ENCODE measurements at regions not wholly inside any gene's neighbourhood (a gene's known extent, or its start where the extent isn't known, plus 50 kb on each side); places are given as distances from the start of the nearest gene placed in this dataset.
A peak's percentile ranks its signal among the peaks of the same experiment; 100 is the strongest.

DNA sequence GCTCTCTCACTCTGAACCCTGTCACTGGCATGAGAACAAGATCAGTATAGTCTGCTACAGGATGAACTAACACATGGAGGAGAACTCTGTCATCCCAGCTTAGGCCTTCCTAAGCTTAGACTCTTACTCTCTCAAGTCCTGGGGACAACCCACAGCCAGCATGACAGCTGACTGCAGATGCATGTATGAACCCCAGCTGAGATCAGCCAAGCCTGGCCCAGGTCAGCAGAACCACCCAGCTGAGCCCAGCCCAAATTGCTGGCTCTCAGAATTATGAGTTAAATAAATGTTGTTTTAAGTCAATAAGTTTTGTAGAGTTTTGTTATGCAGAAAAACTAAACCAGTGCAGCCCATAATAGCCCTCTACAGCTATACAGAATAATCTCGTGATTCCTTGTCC, 287.3 kb downstream of the TNS1 start:
- H3K27me3 ChIP-seq (ENCODE audit: low read length) = no peaks in the 10 kb centered on the region
- H2AFZ ChIP-seq (ENCODE audit: low read depth, low read length, severe bottlenecking) = no peak overlapping the region
- no peaks in the 10 kb centered on the region for H3K79me2 ChIP-seq (ENCODE audit: insufficient read depth, low read length)
- H4K20me1 ChIP-seq (ENCODE audit: low read depth, low read length) = no peaks in the 10 kb centered on the region
- H3K27ac ChIP-seq (ENCODE audit: low read depth, low read length) = no peak overlapping the region
- H3K9me3 ChIP-seq (ENCODE audit: insufficient read depth, low read length) = no peaks in the 10 kb centered on the region
- no peak for TF ChIP-seq EZH2phosphoT487 (conservative IDR thresholded peaks at IDR 0.05; ENCODE audit: low read length)
- TF ChIP-seq, protein P1, sequence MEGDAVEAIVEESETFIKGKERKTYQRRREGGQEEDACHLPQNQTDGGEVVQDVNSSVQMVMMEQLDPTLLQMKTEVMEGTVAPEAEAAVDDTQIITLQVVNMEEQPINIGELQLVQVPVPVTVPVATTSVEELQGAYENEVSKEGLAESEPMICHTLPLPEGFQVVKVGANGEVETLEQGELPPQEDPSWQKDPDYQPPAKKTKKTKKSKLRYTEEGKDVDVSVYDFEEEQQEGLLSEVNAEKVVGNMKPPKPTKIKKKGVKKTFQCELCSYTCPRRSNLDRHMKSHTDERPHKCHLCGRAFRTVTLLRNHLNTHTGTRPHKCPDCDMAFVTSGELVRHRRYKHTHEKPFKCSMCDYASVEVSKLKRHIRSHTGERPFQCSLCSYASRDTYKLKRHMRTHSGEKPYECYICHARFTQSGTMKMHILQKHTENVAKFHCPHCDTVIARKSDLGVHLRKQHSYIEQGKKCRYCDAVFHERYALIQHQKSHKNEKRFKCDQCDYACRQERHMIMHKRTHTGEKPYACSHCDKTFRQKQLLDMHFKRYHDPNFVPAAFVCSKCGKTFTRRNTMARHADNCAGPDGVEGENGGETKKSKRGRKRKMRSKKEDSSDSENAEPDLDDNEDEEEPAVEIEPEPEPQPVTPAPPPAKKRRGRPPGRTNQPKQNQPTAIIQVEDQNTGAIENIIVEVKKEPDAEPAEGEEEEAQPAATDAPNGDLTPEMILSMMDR (IDR thresholded peaks at IDR 0.05; ENCODE audit: insufficient read depth, low read length, poor library complexity, severe bottlenecking) = no peak
- H3K4me2 ChIP-seq (ENCODE audit: low read depth, low read length, poor library complexity, severe bottlenecking) = no peak overlapping the region
- no peaks in the 10 kb centered on the region for H3K36me3 ChIP-seq (ENCODE audit: low read length)
- H3K9ac ChIP-seq (ENCODE audit: low read length) = no peak overlapping the region
- H3K9me2 ChIP-seq (replicated peaks; ENCODE audit: insufficient read depth, low read length) = no peaks in the 10 kb centered on the region
- H3K4me3 ChIP-seq (ENCODE audit: insufficient read depth, low read length, poor library complexity, severe bottlenecking) = no peak overlapping the region
- no peaks in the 10 kb centered on the region for H3F3A ChIP-seq (ENCODE audit: insufficient read depth)

DNA sequence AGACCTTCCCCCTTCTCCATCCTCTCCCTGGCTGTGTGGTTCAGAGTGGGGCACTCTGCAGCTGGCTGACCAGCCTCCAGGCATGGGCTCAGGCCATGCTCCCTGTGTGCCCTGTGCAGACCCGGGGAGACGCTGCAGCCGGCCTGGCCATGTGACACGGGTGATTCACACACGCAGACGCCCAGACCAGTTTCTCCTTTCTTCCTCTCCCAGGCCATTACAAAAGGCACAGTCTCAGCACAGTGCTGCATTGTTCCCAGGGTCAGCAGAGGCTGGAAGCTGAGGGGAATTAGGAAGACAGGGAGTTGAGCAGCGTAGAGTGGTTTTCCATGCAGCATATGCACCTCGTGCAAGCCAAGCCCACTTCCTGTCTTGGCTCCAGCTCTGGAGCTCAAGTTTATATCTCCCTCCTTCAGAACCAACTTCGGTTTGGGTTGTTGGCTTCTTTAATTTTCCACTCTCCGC, 288.5 kb downstream of the TNS1 start:
- no peak overlapping the region for H3K4me2 ChIP-seq (ENCODE audit: low read depth, low read length, poor library complexity, severe bottlenecking)
- TF ChIP-seq, protein P1 (IDR thresholded peaks at IDR 0.05; ENCODE audit: insufficient read depth, low read length, poor library complexity, severe bottlenecking) = no peak
- TF ChIP-seq EZH2phosphoT487 (conservative IDR thresholded peaks at IDR 0.05; ENCODE audit: low read length) = no peak
- no peaks in the 10 kb centered on the region for H3F3A ChIP-seq (ENCODE audit: insufficient read depth)
- H3K36me3 ChIP-seq (ENCODE audit: low read length) = no peaks in the 10 kb centered on the region
- H3K9me2 ChIP-seq (replicated peaks; ENCODE audit: insufficient read depth, low read length) = no peaks in the 10 kb centered on the region
- no peaks in the 10 kb centered on the region for H4K20me1 ChIP-seq (ENCODE audit: low read depth, low read length)
- no peak overlapping the region for H3K27ac ChIP-seq (ENCODE audit: low read depth, low read length)
- H3K9ac ChIP-seq (ENCODE audit: low read length) = no peak overlapping the region
- H3K9me3 ChIP-seq (ENCODE audit: insufficient read depth, low read length) = no peaks in the 10 kb centered on the region
- no peaks in the 10 kb centered on the region for H3K27me3 ChIP-seq (ENCODE audit: low read length)
- no peak overlapping the region for H2AFZ ChIP-seq (ENCODE audit: low read depth, low read length, severe bottlenecking)
- no peak overlapping the region for H3K4me3 ChIP-seq (ENCODE audit: insufficient read depth, low read length, poor library complexity, severe bottlenecking)
- no peaks in the 10 kb centered on the region for H3K79me2 ChIP-seq (ENCODE audit: insufficient read depth, low read length)

DNA sequence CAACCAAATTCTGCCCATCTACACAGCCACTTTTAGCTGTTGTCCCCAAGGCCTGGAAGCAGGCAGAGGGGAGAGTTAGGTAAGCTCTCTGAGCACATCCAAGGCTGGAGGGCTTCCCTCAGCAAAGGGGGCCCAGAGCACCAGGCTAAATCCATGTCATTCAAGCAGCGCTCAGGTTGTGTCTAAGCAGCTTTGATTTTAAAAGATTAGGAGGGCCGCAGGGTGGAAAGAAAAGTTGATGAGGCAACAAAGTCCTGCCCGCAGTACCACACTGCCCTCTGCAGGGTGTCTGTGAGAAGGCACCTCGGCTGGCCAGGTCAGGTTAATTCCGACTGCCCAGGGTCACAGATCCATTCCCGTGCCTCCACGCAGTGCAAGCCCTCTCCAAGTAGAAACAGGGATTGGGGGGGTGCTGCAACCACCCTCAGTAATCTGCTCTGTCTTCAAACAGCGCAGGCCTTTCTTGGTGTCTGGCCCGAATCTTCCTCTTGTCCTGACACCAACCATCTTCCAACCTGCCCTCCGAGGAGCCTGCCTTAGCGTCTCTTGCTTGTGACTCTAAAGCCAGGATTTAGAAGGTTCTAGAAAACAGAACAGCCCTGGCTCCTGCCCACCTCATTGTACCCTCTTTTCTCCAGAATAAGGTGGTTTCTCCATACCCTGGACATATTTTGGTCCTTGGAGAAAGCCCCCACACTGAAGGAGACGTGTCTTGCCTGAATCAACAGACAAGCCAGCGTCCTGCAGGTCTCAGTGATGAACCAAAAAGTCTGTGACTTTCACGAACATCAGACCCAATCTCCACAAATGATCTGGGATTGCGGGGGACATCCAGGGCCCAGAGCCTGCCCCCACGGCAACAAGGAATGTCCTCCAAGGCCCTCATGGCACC, 289.2 kb downstream of the TNS1 start:
- no peaks in the 10 kb centered on the region for H4K20me1 ChIP-seq (ENCODE audit: low read depth, low read length)
- H3K27me3 ChIP-seq (ENCODE audit: low read length) = no peaks in the 10 kb centered on the region
- no peaks in the 10 kb centered on the region for H3K79me2 ChIP-seq (ENCODE audit: insufficient read depth, low read length)
- H3K4me2 ChIP-seq (ENCODE audit: low read depth, low read length, poor library complexity, severe bottlenecking) = no peak overlapping the region
- no peak overlapping the region for H3K4me3 ChIP-seq (ENCODE audit: insufficient read depth, low read length, poor library complexity, severe bottlenecking)
- TF ChIP-seq, protein P1 (IDR thresholded peaks at IDR 0.05; ENCODE audit: insufficient read depth, low read length, poor library complexity, severe bottlenecking) = peak; percentile 58
- TF ChIP-seq EZH2phosphoT487 (conservative IDR thresholded peaks at IDR 0.05; ENCODE audit: low read length) = no peak
- H3F3A ChIP-seq (ENCODE audit: insufficient read depth) = no peaks in the 10 kb centered on the region
- H2AFZ ChIP-seq (ENCODE audit: low read depth, low read length, severe bottlenecking) = no peak overlapping the region
- no peaks in the 10 kb centered on the region for H3K9me3 ChIP-seq (ENCODE audit: insufficient read depth, low read length)
- no peaks in the 10 kb centered on the region for H3K9me2 ChIP-seq (replicated peaks; ENCODE audit: insufficient read depth, low read length)
- H3K9ac ChIP-seq (ENCODE audit: low read length) = no peak overlapping the region
- no peaks in the 10 kb centered on the region for H3K36me3 ChIP-seq (ENCODE audit: low read length)
- H3K27ac ChIP-seq (ENCODE audit: low read depth, low read length) = no peak overlapping the region

All from SU-DHL-6 (cell line).